HFFc6 (cell line): ENCODE measurements at regions not wholly inside any gene's neighbourhood (a gene's known extent, or its start where the extent isn't known, plus 50 kb on each side); places are given as distances from the start of the nearest gene placed in this dataset.
A peak's percentile ranks its signal among the peaks of the same experiment; 100 is the strongest.

Source experiments
- DNase-seq: peaks from one replicate; pipeline ENCODE4 v3.0.0-alpha.2; 2018
- H3K27ac Mint-ChIP-seq: 2 replicates; pipeline ENCODE4 v1.8.0; 2020; ENCODE audit warnings: mild to moderate bottlenecking, mixed read lengths
- H3K27me3 Mint-ChIP-seq: 2 replicates; pipeline ENCODE4 v1.8.0; 2021; ENCODE audit warnings: mild to moderate bottlenecking, moderate library complexity, mixed read lengths; ENCODE audit not compliant: insufficient read depth
- H3K36me3 Mint-ChIP-seq: 2 replicates; pipeline ENCODE4 v1.8.0; 2021; ENCODE audit warnings: low read depth, mixed read lengths
- H3K4me1 Mint-ChIP-seq: 2 replicates; pipeline ENCODE4 v1.8.0; 2020; ENCODE audit warnings: low read depth, mixed read lengths
- H3K4me3 Mint-ChIP-seq: 2 replicates; pipeline ENCODE4 v1.8.0; 2020; ENCODE audit warnings: mild to moderate bottlenecking, moderate library complexity, mixed read lengths
- H3K9me3 Mint-ChIP-seq: 2 replicates; pipeline ENCODE4 v1.8.0; 2020; ENCODE audit warnings: mild to moderate bottlenecking, mixed read lengths
- TF ChIP-seq, protein P1 (sequence below): fragments of 200-600 bp; sonication (generic); IDR thresholded peaks from 2 replicates; pipeline ENCODE4 v1.5.0; 2021; ENCODE audit warnings: antibody characterized with exemption, mild to moderate bottlenecking

DNA sequence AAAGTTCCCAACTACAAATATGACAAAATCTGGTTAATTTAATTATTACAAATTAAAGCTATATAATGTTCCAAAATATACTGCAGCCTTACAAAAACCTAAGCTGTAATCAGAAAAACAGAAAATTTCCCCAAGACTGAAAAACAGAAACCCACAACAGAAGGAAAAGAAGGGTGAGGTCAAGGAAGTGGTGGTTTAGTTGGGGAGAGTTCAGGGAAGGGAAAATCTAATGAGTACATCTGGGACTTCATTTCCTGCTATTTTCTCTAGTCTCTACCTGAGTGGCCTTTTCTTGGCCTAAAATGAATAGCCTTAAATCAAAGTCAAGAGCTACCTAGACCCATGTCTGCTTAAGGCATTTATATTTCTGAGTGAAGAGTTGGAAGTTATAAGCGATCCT is 66.2 kb upstream of the BEND6 start:
- DNase-seq, result no peak
- H3K36me3 Mint-ChIP-seq, result peaks cover 13% of the 10 kb centered on the region
- TF ChIP-seq, protein P1, sequence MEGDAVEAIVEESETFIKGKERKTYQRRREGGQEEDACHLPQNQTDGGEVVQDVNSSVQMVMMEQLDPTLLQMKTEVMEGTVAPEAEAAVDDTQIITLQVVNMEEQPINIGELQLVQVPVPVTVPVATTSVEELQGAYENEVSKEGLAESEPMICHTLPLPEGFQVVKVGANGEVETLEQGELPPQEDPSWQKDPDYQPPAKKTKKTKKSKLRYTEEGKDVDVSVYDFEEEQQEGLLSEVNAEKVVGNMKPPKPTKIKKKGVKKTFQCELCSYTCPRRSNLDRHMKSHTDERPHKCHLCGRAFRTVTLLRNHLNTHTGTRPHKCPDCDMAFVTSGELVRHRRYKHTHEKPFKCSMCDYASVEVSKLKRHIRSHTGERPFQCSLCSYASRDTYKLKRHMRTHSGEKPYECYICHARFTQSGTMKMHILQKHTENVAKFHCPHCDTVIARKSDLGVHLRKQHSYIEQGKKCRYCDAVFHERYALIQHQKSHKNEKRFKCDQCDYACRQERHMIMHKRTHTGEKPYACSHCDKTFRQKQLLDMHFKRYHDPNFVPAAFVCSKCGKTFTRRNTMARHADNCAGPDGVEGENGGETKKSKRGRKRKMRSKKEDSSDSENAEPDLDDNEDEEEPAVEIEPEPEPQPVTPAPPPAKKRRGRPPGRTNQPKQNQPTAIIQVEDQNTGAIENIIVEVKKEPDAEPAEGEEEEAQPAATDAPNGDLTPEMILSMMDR, result no peak
- peak overlapping the region; percentile 99 for H3K27ac Mint-ChIP-seq
- H3K4me3 Mint-ChIP-seq, result no peak overlapping the region
- H3K27me3 Mint-ChIP-seq, result no peaks in the 10 kb centered on the region; the same call in 1 of the 2 replicates
- no peaks in the 10 kb centered on the region for H3K9me3 Mint-ChIP-seq
- peaks cover 65% of the 10 kb centered on the region for H3K4me1 Mint-ChIP-seq

GRCh38 chr6:56887086-56887485 is 67.8 kb upstream of the BEND6 start:
- Mint-ChIP-seq H3K27me3 (no peaks in the 10 kb centered on the region; the same call in 1 of the 2 replicates), H3K9me3 (no peaks in the 10 kb centered on the region), H3K4me3 (no peak overlapping the region), H3K27ac (peak overlapping the region; percentile 37), H3K36me3 (peaks cover 13% of the 10 kb centered on the region), H3K4me1 (peaks cover 53% of the 10 kb centered on the region)
- TF ChIP-seq, protein P1, result no peak
- no peak for DNase-seq

- Mint-ChIP-seq H3K4me1 (peaks cover 38% of the 10 kb centered on the region), H3K4me3 (no peak overlapping the region), H3K27me3 (peaks cover 1% of the 10 kb centered on the region; the same call in 1 of the 2 replicates), H3K36me3 (peaks cover 30% of the 10 kb centered on the region), H3K9me3 (no peaks in the 10 kb centered on the region), H3K27ac (no peak overlapping the region)
- no peak for DNase-seq
- TF ChIP-seq, protein P1, result no peak
Measured at GRCh38 chr6:56877922-56878321, 77.0 kb upstream of the BEND6 start.

- H3K4me3 Mint-ChIP-seq, result no peak overlapping the region
- peaks cover 1% of the 10 kb centered on the region; the same call in 1 of the 2 replicates for H3K27me3 Mint-ChIP-seq
- no peaks in the 10 kb centered on the region for H3K9me3 Mint-ChIP-seq
- H3K4me1 Mint-ChIP-seq, result peaks cover 48% of the 10 kb centered on the region
- 0 out of 2 replicates have a peak overlapping the region, but pooled peaks have one; percentile 1 for H3K27ac Mint-ChIP-seq
- peaks cover 32% of the 10 kb centered on the region for H3K36me3 Mint-ChIP-seq
- TF ChIP-seq, protein P1, result no peak
- DNase-seq, result no peak
Measured at GRCh38 chr6:56875961-56876360, 78.9 kb upstream of the BEND6 start.

DNA sequence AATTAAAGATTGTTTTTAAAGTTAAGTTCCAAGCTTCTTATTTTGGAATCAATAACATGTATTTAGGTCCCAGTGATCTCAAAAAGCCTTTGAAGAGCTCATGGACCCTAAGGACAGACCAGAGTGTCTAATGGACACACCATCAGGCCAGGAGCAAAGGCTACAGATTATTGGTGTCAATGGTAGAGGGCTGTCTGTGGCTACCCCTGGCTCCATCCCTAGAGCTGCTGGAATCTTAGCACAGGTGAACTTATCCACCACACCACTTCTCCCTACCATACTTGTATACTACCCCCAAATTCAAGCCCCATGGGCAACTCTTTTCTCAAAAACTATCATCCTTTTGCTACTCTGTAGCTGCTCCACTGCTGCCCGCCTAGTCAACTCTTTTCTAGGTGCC is 79.4 kb upstream of the BEND6 start:
- H3K27me3 Mint-ChIP-seq, result peaks cover 1% of the 10 kb centered on the region; the same call in 1 of the 2 replicates

More for the DNA sequence above, 79.4 kb upstream of the BEND6 start:
- no peak overlapping the region for H3K4me3 Mint-ChIP-seq
- peaks cover 32% of the 10 kb centered on the region for H3K36me3 Mint-ChIP-seq
- H3K27ac Mint-ChIP-seq, result 0 out of 2 replicates have a peak overlapping the region, but pooled peaks have one; percentile 1
- H3K4me1 Mint-ChIP-seq, result peaks cover 50% of the 10 kb centered on the region
- TF ChIP-seq, protein P1, result no peak
- no peaks in the 10 kb centered on the region for H3K9me3 Mint-ChIP-seq
- DNase-seq, result no peak
